IMR-90 (cell line): ENCODE measurements at regions not wholly inside any gene's neighbourhood (a gene's known extent, or its start where the extent isn't known, plus 50 kb on each side); places are given as distances from the start of the nearest gene placed in this dataset.

Experiments used
- ATAC-seq: fragments of 200-7000 bp; cut with Tn5 transposase; 2 replicates; pipeline ENCODE4 v1.9.1; 2020; ENCODE audit warnings: low read depth, mild to moderate bottlenecking, moderate library complexity
- BruUV-seq: library from RNA; stranded (reverse); fragments of 400-500 nt; replicated peaks from 2 replicates; lab custom pipeline; 2021; lab: Mats Ljungman, UMichigan
- CTCF ChIA-PET: fragments of 300-600 bp; formaldehyde crosslinking; extraction: SDS; loops from one replicate; lab custom pipeline; 2021; ENCODE audit warnings: antibody characterized with exemption; lab: Yijun Ruan, JAX
- POLR2A ChIA-PET: fragments of 300-600 bp; sonication (Branson Sonifier 250); formaldehyde crosslinking; loops from one replicate; lab custom pipeline; 2022; ENCODE audit warnings: antibody characterized with exemption; ENCODE audit not compliant: unreplicated experiment; lab: Charles Lee
- DNase-seq: peaks from one replicate; pipeline ENCODE4 v3.0.0; 2013
- H2AFZ ChIP-seq: replicated peaks from 2 replicates; pipeline ENCODE3; 2013; ENCODE audit warnings: low read length, mild to moderate bottlenecking; ENCODE audit not compliant: poor library complexity
- H2AK5ac ChIP-seq: 2 replicates; pipeline ENCODE4 v1.6.1; 2013; ENCODE audit warnings: low read depth, low read length, inconsistent platforms
- H2AK9ac ChIP-seq: replicated peaks from 2 replicates; pipeline ENCODE3; 2013; ENCODE audit warnings: mild to moderate bottlenecking, low read depth, low read length, moderate library complexity; ENCODE audit not compliant: poor library complexity
- H2BK120ac ChIP-seq: 2 replicates; pipeline ENCODE4 v1.6.1; 2013; ENCODE audit warnings: low read depth, low read length, inconsistent platforms
- H2BK15ac ChIP-seq: 3 replicates; pipeline ENCODE4 v1.6.1; 2013; ENCODE audit warnings: low read depth, low read length, inconsistent platforms
- H2BK20ac ChIP-seq: 2 replicates; pipeline ENCODE4 v1.6.1; 2013; ENCODE audit warnings: low read depth, mild to moderate bottlenecking, inconsistent platforms, low read length, moderate library complexity
- H2BK5ac ChIP-seq: 2 replicates; pipeline ENCODE4 v1.6.1; 2013; ENCODE audit warnings: mild to moderate bottlenecking, low read depth, low read length, inconsistent platforms; ENCODE audit not compliant: poor library complexity, severe bottlenecking
- H3K14ac ChIP-seq: replicated peaks from 2 replicates; pipeline ENCODE4 v1.6.1; 2013; ENCODE audit warnings: low read depth, low read length, inconsistent platforms
- H3K18ac ChIP-seq: 2 replicates; pipeline ENCODE4 v1.6.1; 2013; ENCODE audit warnings: low read depth, low read length, control low read depth
- H3K23ac ChIP-seq: 2 replicates; pipeline ENCODE4 v1.6.1; 2013; ENCODE audit warnings: low read depth, low read length, inconsistent platforms
- H3K27ac ChIP-seq: 2 replicates; pipeline ENCODE4 v1.5.1; 2013; ENCODE audit warnings: mild to moderate bottlenecking, control low read depth, low read length; ENCODE audit not compliant: insufficient read depth
- H3K27me3 ChIP-seq: 2 replicates; pipeline ENCODE4 v1.6.1; 2013; ENCODE audit warnings: low read length; ENCODE audit not compliant: control insufficient read depth, insufficient read depth
- H3K36me3 ChIP-seq: 2 replicates; pipeline ENCODE4 v1.6.1; 2013; ENCODE audit warnings: low read length, mixed read lengths; ENCODE audit not compliant: control insufficient read depth, insufficient read depth
- H3K4ac ChIP-seq: 2 replicates; pipeline ENCODE4 v1.6.1; 2013; ENCODE audit warnings: low read depth, low read length, inconsistent platforms
- H3K4me1 ChIP-seq: 2 replicates; pipeline ENCODE4 v1.6.1; 2013; ENCODE audit warnings: low read length, mixed read lengths; ENCODE audit not compliant: control insufficient read depth, insufficient read depth
- H3K4me2 ChIP-seq: 2 replicates; pipeline ENCODE4 v1.6.1; 2013; ENCODE audit warnings: low read depth, mild to moderate bottlenecking, control low read depth, low read length, moderate library complexity
- H3K4me3 ChIP-seq: 2 replicates; pipeline ENCODE4 v1.5.1; 2013; ENCODE audit warnings: low read depth, mild to moderate bottlenecking, control low read depth, low read length, moderate library complexity; ENCODE audit not compliant: insufficient read depth
- H3K56ac ChIP-seq: 2 replicates; pipeline ENCODE4 v1.6.1; 2013; ENCODE audit warnings: low read length, inconsistent platforms; ENCODE audit not compliant: insufficient read depth; ENCODE audit errors: extremely low read depth
- H3K79me1 ChIP-seq, 2 experiments: 2 replicates each; pipeline ENCODE4 v1.6.1; 2013; ENCODE audit warnings: low read length in 2 of 2, inconsistent platforms in 1 of 2, low read depth in 1 of 2
- H3K9ac ChIP-seq: 2 replicates; pipeline ENCODE4 v1.6.1; 2013; ENCODE audit warnings: low read depth, low read length, control low read depth
- H3K9me1 ChIP-seq: 2 replicates; pipeline ENCODE4 v1.6.1; 2013; ENCODE audit warnings: low read length, inconsistent platforms; ENCODE audit not compliant: insufficient read depth
- H3K9me3 ChIP-seq: 2 replicates; pipeline ENCODE4 v1.6.1; 2013; ENCODE audit warnings: low read length; ENCODE audit not compliant: control insufficient read depth, insufficient read depth
- H4K20me1 ChIP-seq: 2 replicates; pipeline ENCODE4 v1.6.1; 2013; ENCODE audit warnings: low read length, inconsistent platforms; ENCODE audit not compliant: insufficient read depth
- H4K5ac ChIP-seq: 2 replicates; pipeline ENCODE4 v1.6.1; 2013; ENCODE audit warnings: mild to moderate bottlenecking, low read depth, low read length, control low read depth
- H4K8ac ChIP-seq, 2 experiments: 2 replicates each; pipeline ENCODE4 v1.6.1; 2013; ENCODE audit warnings: low read depth in 2 of 2, low read length in 2 of 2, control low read depth in 1 of 2, inconsistent platforms in 1 of 2
- H4K91ac ChIP-seq: 2 replicates; pipeline ENCODE4 v1.6.1; 2013; ENCODE audit warnings: low read depth, low read length, inconsistent platforms; ENCODE audit not compliant: insufficient read depth
- BHLHE40 ChIP-seq: fragments of 150-350 bp; IDR thresholded peaks from 2 replicates; pipeline ENCODE4 v1.6.1; 2016; ENCODE audit warnings: mild to moderate bottlenecking, low read depth, low read length
- MAFK ChIP-seq: IDR thresholded peaks from 2 replicates; pipeline ENCODE4 v1.6.1; 2012; ENCODE audit warnings: low read depth, low read length, improper control_type of control experiment
- MAZ ChIP-seq: IDR thresholded peaks from 2 replicates; pipeline ENCODE4 v1.6.1; 2012; ENCODE audit warnings: low read depth, mild to moderate bottlenecking, low read length, improper control_type of control experiment, moderate library complexity, borderline replicate concordance
- MXI1 ChIP-seq: IDR thresholded peaks from 2 replicates; pipeline ENCODE4 v1.6.1; 2012; ENCODE audit warnings: low read depth, mild to moderate bottlenecking, low read length, moderate library complexity, borderline replicate concordance
- NFE2L2 ChIP-seq: fragments of 150-350 bp; IDR thresholded peaks from 2 replicates; pipeline ENCODE4 v1.6.1; 2016; ENCODE audit warnings: low read depth, mild to moderate bottlenecking, low read length
- RAD21 ChIP-seq: IDR thresholded peaks from 2 replicates; pipeline ENCODE4 v1.6.1; 2012; ENCODE audit warnings: low read length, improper control_type of control experiment
- SMC3 ChIP-seq: fragments of 150-350 bp; IDR thresholded peaks from 2 replicates; pipeline ENCODE4 v1.6.1; 2016; ENCODE audit warnings: low read depth, mild to moderate bottlenecking, antibody characterized with exemption, low read length, moderate library complexity
- WGBS, 2 experiments: methylation state at CpG; one replicate each; pipeline versions ENCODE4 v1.1.5 to v1.1.7; 2013; ENCODE audit warnings: missing lambda C conversion rate in 2 of 2; ENCODE audit not compliant: insufficient read length in 1 of 2; ENCODE audit errors: extremely low coverage in 2 of 2; 5-methylcytosine and 5-hydroxymethylcytosine counted together
- dilution Hi-C: fragments of 300-500 bp; cut with HindIII; formaldehyde crosslinking; loops from one replicate; pipeline ENCODE4 v1.14.3; 2018; ENCODE audit warnings: low sequenced_read_pairs; ENCODE audit not compliant: unreplicated experiment
- in situ Hi-C: fragments of 300-500 bp; cut with MboI; formaldehyde crosslinking; loops from 3 replicates; pipeline ENCODE4 v1.14.3; 2019; ENCODE audit warnings: low sequenced_read_pairs, inconsistent platforms, mixed read lengths
- intact Hi-C: fragments of 100-400 bp; cut with micrococcal nuclease; formaldehyde crosslinking; loops from 2 replicates; pipeline ENCODE4 v1.10.0; 2022

GRCh38 chr12:107296681-107297089, 203.3 kb upstream of the CRY1 start:
- Histone ChIP-seq H3K14ac (no peak overlapping the region), H3K9me3 (0 out of 2 replicates have a peak, but pooled peaks cover 3% of the 10 kb centered on the region), H4K20me1 (no peaks in the 10 kb centered on the region), H3K23ac (no peak overlapping the region), H3K9me1 (no peaks in the 10 kb centered on the region), H2AFZ (no peak overlapping the region), H4K5ac (no peak overlapping the region), H3K18ac (no peak overlapping the region), H2BK20ac (no peak overlapping the region), H2BK15ac (no peak overlapping the region), H3K27me3 (peaks cover 3% of the 10 kb centered on the region; the same call in 1 of the 2 replicates), H2BK5ac (no peak overlapping the region), H4K8ac (no peak overlapping the region), H4K91ac (no peak overlapping the region), H3K36me3 (no peaks in the 10 kb centered on the region), H3K4ac (no peak overlapping the region), H3K4me2 (no peak overlapping the region), H2AK9ac (no peak overlapping the region), H3K56ac (no peak overlapping the region), H3K79me1 (no peaks in the 10 kb centered on the region), H3K27ac (no peak overlapping the region), H2BK120ac (no peak overlapping the region), H3K4me1 (no peaks in the 10 kb centered on the region), H2AK5ac (no peak overlapping the region), H3K4me3 (no peak overlapping the region), H3K9ac (no peak overlapping the region)
- ChIA-PET POLR2A (no interaction called here), CTCF (interaction anchor here (0.6 kb wide), 1 partner anchor 146 kb away, joined by 3 read pairs; no protein-coding TSS in a partner anchor)
- dilution Hi-C loops, result no loop called here
- WGBS, 2 experiments, result no CpG with 5 or more reads among the region's 6 CpGs
- ATAC-seq, result no peak
- TF ChIP-seq SMC3, result no peak
- TF ChIP-seq MAFK, result no peak
- no peak for TF ChIP-seq MAZ
- TF ChIP-seq NFE2L2, result no peak
- no peak for TF ChIP-seq RAD21
- no peak for TF ChIP-seq MXI1
- no peak for TF ChIP-seq BHLHE40
- in situ Hi-C loops, result no loop called here
- no peak for DNase-seq
- intact Hi-C loops, result loop anchor here (5.0 kb wide), 1 partner anchor 154 kb away; no protein-coding TSS in a partner anchor
- no TSS peak for BruUV-seq
